Karpas-422 (cell line): ENCODE measurements at regions not wholly inside any gene's neighbourhood (a gene's known extent, or its start where the extent isn't known, plus 50 kb on each side); places are given as distances from the start of the nearest gene placed in this dataset.

ENCODE experiments used
- DNase-seq: peaks from one replicate; pipeline ENCODE4 v3.0.0-alpha.2; 2015
- H2AFZ ChIP-seq: fragments of 200-600 bp; sonication (generic); 2 replicates; pipeline ENCODE4 v1.6.1; 2014; ENCODE audit warnings: antibody characterized with exemption, low read length, mixed read lengths
- H3K27ac ChIP-seq: fragments of 200-600 bp; sonication (generic); 2 replicates; pipeline ENCODE4 v1.5.1; 2014; ENCODE audit warnings: mild to moderate bottlenecking, low read length, moderate library complexity
- H3K27me3 ChIP-seq: fragments of 200-600 bp; sonication (generic); 2 replicates; pipeline ENCODE4 v1.6.1; 2014; ENCODE audit warnings: low read length, mixed read lengths
- H3K36me3 ChIP-seq: fragments of 200-600 bp; sonication (generic); 2 replicates; pipeline ENCODE4 v1.6.1; 2014; ENCODE audit warnings: low read length, mixed read lengths; ENCODE audit not compliant: insufficient read depth
- H3K4me1 ChIP-seq: fragments of 200-600 bp; sonication (generic); 2 replicates; pipeline ENCODE4 v1.6.1; 2014; ENCODE audit warnings: mild to moderate bottlenecking, low read length, mixed read lengths
- H3K4me2 ChIP-seq: fragments of 200-600 bp; sonication (generic); 2 replicates; pipeline ENCODE4 v1.6.1; 2014; ENCODE audit warnings: low read length, low read depth, mild to moderate bottlenecking; ENCODE audit not compliant: poor library complexity, severe bottlenecking
- H3K4me3 ChIP-seq: fragments of 200-600 bp; sonication (generic); 2 replicates; pipeline ENCODE4 v1.5.1; 2014; ENCODE audit warnings: mild to moderate bottlenecking, antibody characterized with exemption, low read length, mixed read lengths
- H3K79me2 ChIP-seq: fragments of 200-600 bp; sonication (generic); 2 replicates; pipeline ENCODE4 v1.6.1; 2014; ENCODE audit warnings: mild to moderate bottlenecking, low read length, mixed read lengths
- H3K9ac ChIP-seq: fragments of 200-600 bp; sonication (generic); 2 replicates; pipeline ENCODE4 v1.6.0; 2014; ENCODE audit warnings: low read length
- H3K9me2 ChIP-seq: fragments of 200-600 bp; sonication (generic), shearing (Covaris generic); replicated peaks from 2 replicates; pipeline ENCODE4 v1.6.0; 2014; ENCODE audit warnings: mild to moderate bottlenecking, low read length, moderate library complexity; ENCODE audit not compliant: insufficient read depth
- H3K9me3 ChIP-seq: fragments of 300-700, 200-600 bp; sonication (generic); 2 replicates; pipeline ENCODE4 v1.6.1; 2014; ENCODE audit warnings: low read length, mixed read lengths
- H4K20me1 ChIP-seq: fragments of 200-600 bp; sonication (generic); 2 replicates; pipeline ENCODE4 v1.6.1; 2014; ENCODE audit warnings: mild to moderate bottlenecking, antibody characterized with exemption, low read length, low read depth; ENCODE audit not compliant: insufficient read depth

DNA sequence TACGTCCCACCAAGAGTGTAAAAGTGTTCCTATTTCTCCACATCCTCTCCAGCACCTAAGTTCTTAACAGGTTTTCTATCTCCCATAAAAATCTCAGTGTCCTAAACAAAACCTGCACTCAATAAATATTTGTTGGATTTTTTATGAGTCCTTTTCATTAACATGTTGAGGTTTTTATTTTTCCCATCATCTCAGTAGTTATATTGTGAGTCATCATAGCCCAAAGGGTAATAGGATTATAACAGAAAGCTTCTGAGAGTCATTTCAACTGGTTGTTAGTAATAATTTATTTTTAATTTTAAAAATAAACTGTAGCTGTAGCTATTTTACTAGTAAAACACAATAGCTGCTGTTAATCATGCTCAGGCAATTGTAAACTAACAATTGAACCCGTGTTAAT lies 331.6 kb upstream of the SLC30A5 start:
- Histone ChIP-seq H3K9me3 (no peaks in the 10 kb centered on the region), H4K20me1 (no peaks in the 10 kb centered on the region), H3K4me1 (no peaks in the 10 kb centered on the region), H3K9me2 (no peaks in the 10 kb centered on the region), H3K4me3 (no peak overlapping the region), H3K9ac (no peak overlapping the region), H3K27ac (no peak overlapping the region), H2AFZ (no peak overlapping the region), H3K36me3 (no peaks in the 10 kb centered on the region), H3K27me3 (no peaks in the 10 kb centered on the region), H3K79me2 (no peaks in the 10 kb centered on the region), H3K4me2 (no peak overlapping the region)
- DNase-seq, result no peak

DNA sequence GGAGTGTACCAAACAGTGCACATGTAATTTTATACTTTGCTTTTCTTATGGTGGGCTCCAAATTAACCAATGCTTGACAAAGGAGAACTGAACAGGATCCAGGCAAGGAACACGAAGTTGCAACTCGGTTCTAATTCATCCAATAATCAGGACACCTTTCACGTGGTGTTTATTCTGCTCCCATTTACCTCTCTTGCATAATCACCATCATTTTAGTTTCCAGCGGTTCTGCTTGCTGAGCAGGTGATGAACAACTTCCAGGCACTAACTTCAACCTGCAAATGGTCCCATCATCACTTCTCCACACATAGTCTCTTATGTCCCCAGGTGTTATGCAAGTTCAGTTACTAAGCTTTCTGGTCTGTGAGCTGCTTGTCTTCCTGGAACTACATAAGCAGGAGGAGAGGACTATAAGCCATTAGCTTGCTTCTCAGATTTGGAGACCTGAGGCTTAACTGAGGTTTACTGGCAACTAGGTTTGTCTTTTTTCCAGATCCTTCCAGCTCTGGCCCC lies 326.8 kb upstream of the SLC30A5 start:
- H3K9me2 ChIP-seq, result no peaks in the 10 kb centered on the region
- no peaks in the 10 kb centered on the region for H3K4me1 ChIP-seq
- H3K9ac ChIP-seq, result no peak overlapping the region
- H3K4me3 ChIP-seq, result no peak overlapping the region
- no peak for DNase-seq
- no peaks in the 10 kb centered on the region for H3K27me3 ChIP-seq
- H3K79me2 ChIP-seq, result no peaks in the 10 kb centered on the region
- no peak overlapping the region for H3K27ac ChIP-seq
- H2AFZ ChIP-seq, result no peak overlapping the region
- H4K20me1 ChIP-seq, result no peaks in the 10 kb centered on the region
- H3K9me3 ChIP-seq, result no peaks in the 10 kb centered on the region
- H3K36me3 ChIP-seq, result no peaks in the 10 kb centered on the region
- H3K4me2 ChIP-seq, result no peak overlapping the region

- Histone ChIP-seq H3K79me2 (no peaks in the 10 kb centered on the region), H4K20me1 (no peaks in the 10 kb centered on the region), H3K4me1 (no peaks in the 10 kb centered on the region), H3K4me3 (no peak overlapping the region), H3K9ac (no peak overlapping the region), H3K9me2 (no peaks in the 10 kb centered on the region), H3K9me3 (no peaks in the 10 kb centered on the region), H3K4me2 (no peak overlapping the region), H2AFZ (no peak overlapping the region), H3K27me3 (no peaks in the 10 kb centered on the region), H3K36me3 (no peaks in the 10 kb centered on the region), H3K27ac (no peak overlapping the region)
- no peak for DNase-seq
Measured at GRCh38 chr5:68770551-68770950, 323.3 kb upstream of the SLC30A5 start.

GRCh38 chr5:68771221-68771620 lies 322.6 kb upstream of the SLC30A5 start:
- Histone ChIP-seq H3K27me3 (no peaks in the 10 kb centered on the region), H3K27ac (no peak overlapping the region), H2AFZ (no peak overlapping the region), H3K79me2 (no peaks in the 10 kb centered on the region), H3K9ac (no peak overlapping the region), H3K9me3 (no peaks in the 10 kb centered on the region), H4K20me1 (no peaks in the 10 kb centered on the region), H3K4me1 (no peaks in the 10 kb centered on the region), H3K4me3 (no peak overlapping the region), H3K9me2 (no peaks in the 10 kb centered on the region), H3K4me2 (no peak overlapping the region), H3K36me3 (no peaks in the 10 kb centered on the region)
- DNase-seq, result no peak

- DNase-seq, result no peak
Measured at GRCh38 chr5:68771732-68772131, 322.1 kb upstream of the SLC30A5 start.

DNA sequence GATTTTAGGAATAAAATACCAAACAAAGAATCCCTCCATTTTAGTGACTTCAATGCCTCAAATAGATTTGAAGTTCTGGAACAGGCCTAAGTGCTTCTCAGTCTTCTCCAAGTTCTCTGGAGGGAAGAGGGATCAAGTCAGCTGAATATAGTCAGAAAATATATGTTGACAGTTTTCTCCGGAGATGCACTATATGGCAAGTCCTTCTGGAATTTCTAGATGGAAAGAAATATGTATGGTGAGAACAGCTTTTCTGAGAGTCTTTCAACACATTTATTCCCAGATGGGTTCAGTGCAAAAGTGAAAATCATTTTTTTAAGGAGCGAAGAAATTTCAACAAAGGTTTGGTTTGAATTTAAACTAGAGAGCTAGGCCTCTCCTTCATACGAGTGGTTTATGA lies 317.4 kb upstream of the SLC30A5 start:
- H3K9ac ChIP-seq, result no peak overlapping the region

More at GRCh38 chr5:68771732-68772131, 322.1 kb upstream of the SLC30A5 start:
- no peaks in the 10 kb centered on the region for H3K9me2 ChIP-seq
- no peaks in the 10 kb centered on the region for H3K79me2 ChIP-seq
- no peaks in the 10 kb centered on the region for H3K36me3 ChIP-seq
- H3K4me2 ChIP-seq, result no peak overlapping the region
- H2AFZ ChIP-seq, result no peak overlapping the region
- H3K4me3 ChIP-seq, result no peak overlapping the region
- no peak overlapping the region for H3K27ac ChIP-seq
- no peaks in the 10 kb centered on the region for H4K20me1 ChIP-seq
- H3K9ac ChIP-seq, result no peak overlapping the region
- H3K4me1 ChIP-seq, result no peaks in the 10 kb centered on the region
- H3K27me3 ChIP-seq, result no peaks in the 10 kb centered on the region
- no peaks in the 10 kb centered on the region for H3K9me3 ChIP-seq

DNA sequence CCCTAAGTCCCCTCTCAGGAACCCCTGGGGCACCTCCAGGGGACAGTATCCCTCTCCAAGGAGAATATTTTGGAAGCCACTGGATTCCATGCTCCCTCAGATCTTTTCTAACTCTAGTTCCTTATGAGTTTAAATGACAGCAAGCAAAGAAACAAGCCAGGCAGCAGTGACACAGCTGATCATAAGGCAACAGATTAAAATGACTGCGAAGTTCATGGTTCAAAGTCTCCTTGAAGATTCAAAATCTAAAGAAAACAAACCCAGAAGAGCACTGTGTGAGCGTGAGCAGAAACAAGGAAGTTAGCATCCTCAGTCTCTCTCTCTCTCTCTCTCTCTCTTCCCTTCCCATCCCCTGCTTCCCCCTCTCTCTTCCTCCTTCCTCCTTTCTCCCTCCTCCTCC lies 316.7 kb upstream of the SLC30A5 start:
- no peaks in the 10 kb centered on the region for H3K36me3 ChIP-seq
- H3K27ac ChIP-seq, result no peak overlapping the region
- no peaks in the 10 kb centered on the region for H3K4me1 ChIP-seq
- no peaks in the 10 kb centered on the region for H3K79me2 ChIP-seq
- H3K4me3 ChIP-seq, result no peak overlapping the region
- H3K4me2 ChIP-seq, result no peak overlapping the region
- H3K27me3 ChIP-seq, result no peaks in the 10 kb centered on the region
- H2AFZ ChIP-seq, result no peak overlapping the region
- H3K9me3 ChIP-seq, result no peaks in the 10 kb centered on the region
- H3K9me2 ChIP-seq, result no peaks in the 10 kb centered on the region
- DNase-seq, result no peak
- H3K9ac ChIP-seq, result no peak overlapping the region
- H4K20me1 ChIP-seq, result no peaks in the 10 kb centered on the region

More for the DNA sequence above, 317.4 kb upstream of the SLC30A5 start:
- no peaks in the 10 kb centered on the region for H3K79me2 ChIP-seq
- H3K27me3 ChIP-seq, result no peaks in the 10 kb centered on the region
- no peak overlapping the region for H3K4me2 ChIP-seq
- no peaks in the 10 kb centered on the region for H3K36me3 ChIP-seq
- H2AFZ ChIP-seq, result no peak overlapping the region
- no peak overlapping the region for H3K4me3 ChIP-seq
- H3K9me2 ChIP-seq, result no peaks in the 10 kb centered on the region
- H4K20me1 ChIP-seq, result no peaks in the 10 kb centered on the region
- H3K27ac ChIP-seq, result no peak overlapping the region
- H3K9me3 ChIP-seq, result no peaks in the 10 kb centered on the region
- no peaks in the 10 kb centered on the region for H3K4me1 ChIP-seq
- DNase-seq, result no peak

GRCh38 chr5:68778484-68778883 lies 315.3 kb upstream of the SLC30A5 start:
- Histone ChIP-seq H3K36me3 (no peaks in the 10 kb centered on the region), H3K4me1 (no peaks in the 10 kb centered on the region), H3K27ac (no peak overlapping the region), H3K79me2 (no peaks in the 10 kb centered on the region), H4K20me1 (no peaks in the 10 kb centered on the region), H3K4me2 (no peak overlapping the region), H3K4me3 (no peak overlapping the region), H2AFZ (no peak overlapping the region), H3K9ac (no peak overlapping the region), H3K9me3 (no peaks in the 10 kb centered on the region), H3K9me2 (no peaks in the 10 kb centered on the region), H3K27me3 (no peaks in the 10 kb centered on the region)
- no peak for DNase-seq
